ENCODE measurements at regions not wholly inside any gene's neighbourhood (a gene's known extent, or its start where the extent isn't known, plus 50 kb on each side); places are given as distances from the start of the nearest gene placed in this dataset.

DNA sequence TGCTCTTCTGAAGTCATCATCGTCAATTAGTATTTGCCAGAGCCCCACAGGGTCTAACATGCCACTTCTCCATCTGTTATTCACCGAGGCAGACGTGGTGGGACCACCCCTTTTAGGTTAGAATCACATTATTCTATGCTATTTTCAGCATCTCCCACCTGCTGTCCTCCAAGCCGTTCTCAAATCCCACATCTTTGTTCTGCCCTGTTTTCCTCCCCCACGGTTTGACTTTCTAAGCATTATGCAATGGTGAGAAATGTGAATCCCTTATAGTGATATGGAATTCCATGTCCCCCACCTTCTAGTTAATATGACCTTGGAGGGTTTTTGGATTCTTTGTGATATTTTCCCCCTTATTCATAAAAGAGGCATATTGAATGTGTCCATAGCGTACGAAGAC is 634.1 kb upstream of the RBFOX1 start:
- TF ChIP-seq POLR2A (IDR thresholded peaks at IDR 0.05; ENCODE audit: extremely low read depth, insufficient read length) (no peak), CTCF (IDR thresholded peaks at IDR 0.05; ENCODE audit: low read depth, low read length) (no peak), MYC (IDR thresholded peaks at IDR 0.05; ENCODE audit: low read depth, low read length) (no peak)
- TF ChIP-seq, protein P1, sequence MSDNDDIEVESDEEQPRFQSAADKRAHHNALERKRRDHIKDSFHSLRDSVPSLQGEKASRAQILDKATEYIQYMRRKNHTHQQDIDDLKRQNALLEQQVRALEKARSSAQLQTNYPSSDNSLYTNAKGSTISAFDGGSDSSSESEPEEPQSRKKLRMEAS (IDR thresholded peaks at IDR 0.05; ENCODE audit: low read depth, low read length) = no peak
